ENCODE measurements at regions not wholly inside any gene's neighbourhood (a gene's known extent, or its start where the extent isn't known, plus 50 kb on each side); places are given as distances from the start of the nearest gene placed in this dataset.

GRCh38 chr10:29209830-29210229 is 79.0 kb upstream of the LYZL1 start:
- H4K20me1 ChIP-seq (ENCODE audit: insufficient read depth, low read length): no peaks in the 10 kb centered on the region
- H3K9me3 ChIP-seq (replicated peaks; ENCODE audit: insufficient read depth, low read length): no peaks in the 10 kb centered on the region
- no peak for TF ChIP-seq EZH2phosphoT487 (IDR thresholded peaks at IDR 0.05; ENCODE audit: low read length)
- TF ChIP-seq CTCF (IDR thresholded peaks at IDR 0.05; ENCODE audit: low read length): no peak
- TF ChIP-seq EZH2 (optimal IDR thresholded peaks at IDR 0.05; ENCODE audit: low read depth, low read length): no peak
- no peaks in the 10 kb centered on the region for H3K9me2 ChIP-seq (replicated peaks; ENCODE audit: insufficient read depth, low read length)
- no peaks in the 10 kb centered on the region for H3F3A ChIP-seq (ENCODE audit: insufficient read depth, low read length)
- no peaks in the 10 kb centered on the region for H3K4me1 ChIP-seq (ENCODE audit: low read length)
- no peak overlapping the region for H2AFZ ChIP-seq (ENCODE audit: low read length)
- H3K4me2 ChIP-seq (ENCODE audit: low read depth, low read length): no peak overlapping the region
- no peaks in the 10 kb centered on the region for H3K79me2 ChIP-seq (ENCODE audit: low read length)
- no peak overlapping the region for H3K9ac ChIP-seq (ENCODE audit: low read length)
- no peaks in the 10 kb centered on the region for H3K36me3 ChIP-seq (replicated peaks; ENCODE audit: insufficient read depth, low read length)
- H3K27me3 ChIP-seq (replicated peaks; ENCODE audit: insufficient read depth, low read length): no peaks in the 10 kb centered on the region
- H3K4me3 ChIP-seq (ENCODE audit: low read length): no peak overlapping the region
- H3K27ac ChIP-seq (ENCODE audit: low read length): no peak overlapping the region
- DNase-seq: no peak

DNA sequence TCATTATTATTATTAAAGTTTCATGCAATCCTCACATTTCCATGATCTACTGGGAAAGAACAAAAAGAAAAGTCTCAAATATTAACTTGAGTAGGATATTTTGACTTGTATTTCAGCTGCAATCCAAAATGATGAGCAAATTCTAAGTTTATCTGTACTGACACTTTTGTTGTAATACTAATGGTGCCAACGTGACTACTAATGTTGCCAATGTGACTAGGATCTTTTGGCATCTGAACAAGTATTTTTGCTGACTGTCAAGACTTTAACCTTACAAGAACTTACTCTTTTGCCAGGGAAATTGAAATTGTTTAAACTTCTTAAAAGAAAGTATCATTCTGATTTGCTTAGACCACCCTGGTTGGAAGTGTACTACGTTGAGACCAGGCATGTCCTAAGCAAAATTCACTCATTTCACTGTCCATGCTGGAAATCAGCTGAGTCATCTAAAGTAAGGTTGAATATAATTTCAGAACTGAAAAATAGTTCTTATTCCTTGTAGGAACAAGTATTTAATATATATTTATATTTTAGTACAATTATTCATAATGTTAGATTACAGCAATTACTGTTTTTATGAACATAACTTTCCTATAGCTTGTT is 78.5 kb upstream of the LYZL1 start:
- Histone ChIP-seq H3K9me3 (replicated peaks; ENCODE audit: insufficient read depth, low read length) (no peaks in the 10 kb centered on the region), H3K4me3 (ENCODE audit: low read length) (no peak overlapping the region)

GRCh38 chr10:29212597-29212996 is 76.3 kb upstream of the LYZL1 start:
- H3F3A ChIP-seq (ENCODE audit: insufficient read depth, low read length): no peaks in the 10 kb centered on the region
- no peak overlapping the region for H3K27ac ChIP-seq (ENCODE audit: low read length)
- DNase-seq: no peak
- no peaks in the 10 kb centered on the region for H3K4me1 ChIP-seq (ENCODE audit: low read length)
- no peaks in the 10 kb centered on the region for H4K20me1 ChIP-seq (ENCODE audit: insufficient read depth, low read length)
- TF ChIP-seq EZH2 (optimal IDR thresholded peaks at IDR 0.05; ENCODE audit: low read depth, low read length) (no peak), EZH2phosphoT487 (IDR thresholded peaks at IDR 0.05; ENCODE audit: low read length) (no peak), CTCF (IDR thresholded peaks at IDR 0.05; ENCODE audit: low read length) (no peak)
- no peaks in the 10 kb centered on the region for H3K27me3 ChIP-seq (replicated peaks; ENCODE audit: insufficient read depth, low read length)
- no peaks in the 10 kb centered on the region for H3K79me2 ChIP-seq (ENCODE audit: low read length)
- no peak overlapping the region for H3K4me2 ChIP-seq (ENCODE audit: low read depth, low read length)
- no peaks in the 10 kb centered on the region for H3K9me3 ChIP-seq (replicated peaks; ENCODE audit: insufficient read depth, low read length)
- H3K36me3 ChIP-seq (replicated peaks; ENCODE audit: insufficient read depth, low read length): no peaks in the 10 kb centered on the region
- H3K4me3 ChIP-seq (ENCODE audit: low read length): no peak overlapping the region
- H3K9ac ChIP-seq (ENCODE audit: low read length): no peak overlapping the region
- no peak overlapping the region for H2AFZ ChIP-seq (ENCODE audit: low read length)
- no peaks in the 10 kb centered on the region for H3K9me2 ChIP-seq (replicated peaks; ENCODE audit: insufficient read depth, low read length)

More for the DNA sequence above, 78.5 kb upstream of the LYZL1 start:
- Histone ChIP-seq H3K27me3 (replicated peaks; ENCODE audit: insufficient read depth, low read length) (no peaks in the 10 kb centered on the region), H2AFZ (ENCODE audit: low read length) (no peak overlapping the region), H3K9ac (ENCODE audit: low read length) (no peak overlapping the region), H4K20me1 (ENCODE audit: insufficient read depth, low read length) (no peaks in the 10 kb centered on the region), H3K27ac (ENCODE audit: low read length) (no peak overlapping the region), H3K4me2 (ENCODE audit: low read depth, low read length) (no peak overlapping the region), H3K9me2 (replicated peaks; ENCODE audit: insufficient read depth, low read length) (no peaks in the 10 kb centered on the region), H3F3A (ENCODE audit: insufficient read depth, low read length) (no peaks in the 10 kb centered on the region), H3K79me2 (ENCODE audit: low read length) (no peaks in the 10 kb centered on the region), H3K4me1 (ENCODE audit: low read length) (no peaks in the 10 kb centered on the region), H3K36me3 (replicated peaks; ENCODE audit: insufficient read depth, low read length) (no peaks in the 10 kb centered on the region)
- DNase-seq: no peak
- no peak for TF ChIP-seq CTCF (IDR thresholded peaks at IDR 0.05; ENCODE audit: low read length)
- no peak for TF ChIP-seq EZH2phosphoT487 (IDR thresholded peaks at IDR 0.05; ENCODE audit: low read length)
- TF ChIP-seq EZH2 (optimal IDR thresholded peaks at IDR 0.05; ENCODE audit: low read depth, low read length): no peak
